ENCODE measurements at regions not wholly inside any gene's neighbourhood (a gene's known extent, or its start where the extent isn't known, plus 50 kb on each side); places are given as distances from the start of the nearest gene placed in this dataset.

GRCh38 chr1:212214325-212214724 is 70.9 kb upstream of the PPP2R5A start (continued):
- TF ChIP-seq CTCF (conservative IDR thresholded peaks at IDR 0.05; ENCODE audit: low read depth in 2 of 2) (no peak), ZNF331 (CRISPR knock-in tag; IDR thresholded peaks at IDR 0.05; ENCODE audit: low read depth) (no peak), STAT1 (IDR thresholded peaks at IDR 0.05; ENCODE audit: unreplicated experiment) (no peak), JUNB (IDR thresholded peaks at IDR 0.05; ENCODE audit: unreplicated experiment) (no peak), EZH2phosphoT487 (IDR thresholded peaks at IDR 0.05; ENCODE audit: unreplicated experiment) (no peak)

- Histone ChIP-seq H3K4me3 (no peak overlapping the region), H2AFZ (peak overlapping the region; percentile 52; the same call in 1 of the 2 replicates), H3K4me1 (ENCODE audit: insufficient read depth) (0 out of 2 replicates have a peak, but pooled peaks cover 3% of the 10 kb centered on the region), H3F3A (replicated peaks; ENCODE audit: low read depth) (no peaks in the 10 kb centered on the region), H3K36me3 (ENCODE audit: insufficient read depth) (no peaks in the 10 kb centered on the region), H3K9me2 (ENCODE audit: insufficient read depth) (no peaks in the 10 kb centered on the region), H3K79me2 (replicated peaks; ENCODE audit: insufficient read depth) (no peaks in the 10 kb centered on the region), H3K4me2 (no peak overlapping the region), H4K20me1 (replicated peaks; ENCODE audit: insufficient read depth) (no peaks in the 10 kb centered on the region), H3K27ac (ENCODE audit: low read depth) (no peak overlapping the region), H3K27me3 (ENCODE audit: insufficient read depth) (no peaks in the 10 kb centered on the region)
- no peak overlapping the region for H3K27ac Mint-ChIP-seq
- H3K4me1 Mint-ChIP-seq, result peaks cover 25% of the 10 kb centered on the region
- H3K27me3 Mint-ChIP-seq (ENCODE audit: insufficient read depth, low read depth, poor library complexity), result no peaks in the 10 kb centered on the region
- no peak for DNase-seq (ENCODE audit: low spot score)
- no peaks in the 10 kb centered on the region for H3K36me3 Mint-ChIP-seq (ENCODE audit: low read depth)
- H3K9me3 Mint-ChIP-seq, result no peaks in the 10 kb centered on the region
- H3K4me3 Mint-ChIP-seq, result no peak overlapping the region
- no peak for ATAC-seq
- TF ChIP-seq ZNF114 (CRISPR knock-in tag; IDR thresholded peaks at IDR 0.05), result no peak
- no peak for TF ChIP-seq JUNB (IDR thresholded peaks at IDR 0.05; ENCODE audit: unreplicated experiment)
- no peak for TF ChIP-seq ETS1 (IDR thresholded peaks at IDR 0.05)
- no peak for TF ChIP-seq ZNF331 (CRISPR knock-in tag; IDR thresholded peaks at IDR 0.05; ENCODE audit: low read depth)
- no peak for TF ChIP-seq CTCF (conservative IDR thresholded peaks at IDR 0.05; ENCODE audit: low read depth in 2 of 2)
- TF ChIP-seq POLR2AphosphoS5 (IDR thresholded peaks at IDR 0.05; ENCODE audit: low read depth), result no peak
- TF ChIP-seq NANOG (IDR thresholded peaks at IDR 0.05; ENCODE audit: borderline replicate concordance), result no peak
- no peak for TF ChIP-seq REST (IDR thresholded peaks at IDR 0.05; ENCODE audit: unreplicated experiment)
- no peak for TF ChIP-seq EZH2 (IDR thresholded peaks at IDR 0.05; ENCODE audit: low read depth, unreplicated experiment)
Observed at GRCh38 chr1:212215910-212216309, 69.3 kb upstream of the PPP2R5A start.
